ENCODE measurements at regions not wholly inside any gene's neighbourhood (a gene's known extent, or its start where the extent isn't known, plus 50 kb on each side); places are given as distances from the start of the nearest gene placed in this dataset.
"Not testable (repeated sequence)": the region's sequence is repeated elsewhere in the genome, so short reads cannot be mapped to it uniquely, and the experiment has no call there.

DNA sequence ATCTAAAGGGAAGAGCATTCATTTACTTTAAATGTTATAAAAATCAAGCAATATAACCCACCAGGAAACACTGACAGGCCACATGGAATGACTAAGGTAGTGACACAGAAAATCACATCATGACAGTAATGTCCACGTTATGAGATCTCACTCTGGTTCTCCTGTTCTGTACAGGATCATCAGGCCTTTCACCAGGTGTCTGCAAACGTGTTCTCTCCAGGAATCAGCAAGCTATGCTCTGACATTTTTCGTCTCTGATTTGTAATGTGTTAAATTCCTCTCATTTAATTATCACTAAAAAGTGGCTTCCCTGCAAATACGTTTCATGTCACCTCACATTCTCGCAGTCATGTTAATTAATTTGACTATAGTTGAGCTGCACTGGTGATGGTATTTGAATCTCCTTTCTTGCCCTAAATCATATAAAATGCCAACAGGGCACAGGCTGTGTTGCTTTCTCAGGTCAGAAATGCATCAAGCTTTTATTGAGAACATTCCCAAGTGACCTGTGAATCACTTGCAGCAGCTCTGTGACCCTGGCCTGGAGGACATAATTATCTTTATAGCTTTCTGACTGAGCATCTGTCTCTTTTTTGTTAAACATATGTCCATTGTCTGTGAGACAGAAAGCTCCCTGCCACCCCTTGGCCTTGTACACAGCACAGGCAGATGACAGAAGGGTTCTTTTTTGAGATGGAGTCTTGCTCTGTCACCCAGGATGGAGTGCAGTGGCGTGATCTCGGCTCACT is 196.2 kb downstream of the DIRAS2 start:
- no peak for DNase-seq

DNA sequence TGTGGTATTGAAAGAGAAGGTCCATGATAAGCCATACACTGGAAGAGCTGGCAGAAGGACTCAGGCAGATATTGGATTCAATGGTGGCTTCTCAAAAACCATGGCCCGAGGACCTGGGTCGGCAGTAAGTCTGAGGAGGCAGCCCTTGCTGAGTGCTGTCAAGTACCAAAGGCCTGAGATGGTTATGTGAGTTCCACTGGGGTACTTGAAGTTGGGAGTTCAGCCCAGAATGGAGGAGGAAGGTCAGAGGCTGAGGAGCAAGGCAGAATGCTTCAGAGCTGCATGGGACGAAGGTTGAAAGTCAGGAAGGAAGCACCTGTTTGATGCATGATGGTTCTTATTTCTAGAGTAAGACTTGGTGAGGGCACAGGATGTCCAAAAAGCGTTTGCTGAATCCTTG is 194.9 kb downstream of the DIRAS2 start:
- DNase-seq = no peak

- DNase-seq = peak; percentile 76 to 78
Measured at GRCh38 chr9:90449213-90449925, 193.3 kb downstream of the DIRAS2 start.

- DNase-seq = no peak
Measured at GRCh38 chr9:90451804-90452203, 190.8 kb downstream of the DIRAS2 start.

DNA sequence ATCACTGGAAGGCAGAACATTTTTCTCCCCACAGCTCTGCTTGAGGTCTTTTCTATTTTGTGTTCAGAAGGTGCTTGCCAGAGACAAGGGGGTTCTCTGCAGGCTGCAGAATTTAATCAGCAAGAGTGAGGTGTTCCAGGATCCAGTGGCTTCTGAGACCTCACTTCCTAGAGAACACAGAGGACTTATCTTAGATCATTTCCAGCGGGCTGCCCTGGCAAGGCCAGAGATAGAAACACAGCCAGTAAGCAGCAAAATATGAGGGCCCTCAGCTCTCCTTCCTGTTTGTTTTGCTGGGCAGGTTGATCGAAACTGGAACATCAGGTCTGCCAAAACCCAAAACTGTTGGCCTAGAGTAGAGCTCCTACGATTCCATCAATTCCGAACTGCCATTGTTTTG is 187.3 kb downstream of the DIRAS2 start:
- DNase-seq = no peak

DNA sequence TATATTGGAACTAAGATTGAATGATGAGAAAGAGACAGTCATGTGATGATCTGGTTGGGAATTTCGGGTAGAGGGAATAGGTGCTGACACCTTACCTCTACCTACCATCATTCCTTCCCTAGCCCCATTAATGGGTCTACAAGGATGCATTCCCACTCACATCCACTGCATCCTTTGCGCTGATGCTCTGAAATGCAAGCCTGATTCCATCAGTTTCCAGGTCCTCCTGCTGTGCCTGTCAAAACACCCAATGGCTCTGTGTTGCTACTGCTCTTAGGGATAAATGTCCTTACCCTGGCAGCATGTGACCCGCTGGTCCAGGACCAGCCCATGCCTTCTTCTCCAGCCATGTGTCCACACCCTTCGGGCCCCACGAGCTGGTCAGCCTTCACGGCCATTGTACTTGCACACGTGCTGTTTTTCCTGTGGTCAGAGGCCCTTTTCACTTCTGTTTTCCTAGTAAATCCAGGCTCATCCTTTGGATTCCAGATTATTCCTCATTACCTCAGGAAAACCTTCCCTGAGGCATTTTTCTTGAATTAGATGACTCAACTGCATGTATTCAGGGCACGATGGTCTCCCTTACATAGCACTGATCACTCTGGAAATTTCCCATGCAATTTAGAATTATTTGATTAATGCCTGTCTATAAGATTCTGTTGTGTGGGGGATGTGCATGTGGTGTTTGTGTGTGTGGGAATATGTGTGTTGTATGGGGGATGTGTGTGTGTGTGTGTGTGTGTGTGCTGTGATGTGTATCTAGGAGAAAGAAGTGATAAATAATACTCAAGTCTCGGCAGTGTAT is 185.0 kb downstream of the DIRAS2 start:
- no peak for DNase-seq

GRCh38 chr9:90458485-90458884 is 184.1 kb downstream of the DIRAS2 start:
- peak; percentile 51 to 73 for DNase-seq

DNA sequence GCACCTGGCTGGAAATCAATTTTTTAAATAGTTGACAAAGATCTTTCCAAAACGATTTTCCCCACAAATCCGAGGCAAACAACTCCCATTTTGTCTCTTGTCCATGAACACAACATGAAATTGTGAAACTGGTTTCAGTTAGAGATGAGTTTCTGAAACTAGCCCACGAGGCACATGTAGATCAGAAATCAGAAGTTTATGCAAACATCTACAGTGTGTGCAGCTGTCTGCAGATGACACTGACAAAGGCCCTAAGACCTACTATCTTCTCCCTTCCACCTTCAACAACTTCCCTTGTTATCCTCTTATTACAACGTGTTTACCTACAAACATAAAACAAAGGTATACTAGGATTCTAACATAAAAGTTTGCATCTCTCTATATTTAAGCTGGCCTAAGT is 183.3 kb downstream of the DIRAS2 start:
- DNase-seq = no peak

- no peak for DNase-seq
Measured at GRCh38 chr9:90460220-90460619, 182.4 kb downstream of the DIRAS2 start.

GRCh38 chr9:90464978-90465377 is 177.6 kb downstream of the DIRAS2 start:
- DNase-seq = peak; percentile 57 to 59

DNA sequence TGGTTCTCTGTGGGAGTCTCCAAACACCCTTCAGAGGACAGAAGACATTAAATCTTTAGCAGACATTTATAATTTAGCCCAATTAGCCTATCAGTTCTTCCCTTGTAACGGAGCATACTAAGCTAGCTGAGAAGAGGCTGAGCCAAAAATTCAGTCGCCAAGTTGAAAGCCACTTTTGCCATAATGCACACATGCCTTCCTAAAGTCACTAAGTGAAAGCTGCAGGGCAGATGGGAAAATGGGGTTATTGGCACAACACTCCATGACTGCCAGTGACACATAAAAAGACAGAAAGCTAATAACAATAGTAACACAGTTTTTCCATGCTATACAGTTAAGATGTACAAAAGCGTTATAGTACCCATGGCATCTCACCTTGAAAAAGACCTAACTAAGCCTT is 176.2 kb downstream of the DIRAS2 start:
- no peak for DNase-seq

DNA sequence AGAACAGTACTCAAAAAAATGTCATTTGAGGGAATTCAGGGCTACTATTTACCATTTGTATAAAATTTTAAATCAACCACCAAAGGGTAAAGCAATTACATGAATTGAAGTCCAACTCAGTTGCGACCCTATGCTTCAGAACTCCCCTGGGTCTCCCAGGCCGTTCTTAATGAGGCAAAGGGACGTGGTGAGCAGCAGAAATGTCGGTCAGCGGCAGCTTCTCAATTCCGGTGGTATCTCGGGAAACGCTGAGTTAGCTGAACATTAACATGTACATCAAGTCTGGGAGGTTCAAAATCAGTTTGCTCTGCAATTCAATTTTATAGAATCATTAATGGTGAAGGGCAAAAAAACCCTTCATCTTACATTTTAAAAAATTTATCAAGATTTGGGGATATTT is 173.2 kb downstream of the DIRAS2 start:
- no peak for DNase-seq

- DNase-seq = no peak
Measured at GRCh38 chr9:90469865-90470387, 172.7 kb downstream of the DIRAS2 start.

DNA sequence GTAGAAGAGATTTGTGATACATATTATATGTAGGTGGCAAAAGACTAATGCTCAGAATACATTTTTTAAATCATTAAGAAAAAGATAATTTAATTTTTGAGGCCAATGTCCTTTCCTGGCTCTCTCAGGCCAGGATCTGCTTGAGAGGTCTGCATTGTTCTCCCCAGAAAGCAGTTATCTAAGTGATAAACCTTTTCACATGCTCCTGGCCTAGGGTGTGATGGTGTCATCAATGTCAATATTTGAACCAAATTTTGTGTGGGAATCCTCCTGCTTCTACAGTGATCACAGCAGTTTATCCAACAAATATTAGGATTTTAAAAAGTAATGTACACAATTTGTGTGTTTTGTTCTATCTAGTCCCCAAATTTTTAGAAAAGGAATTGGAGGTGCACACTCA is 166.6 kb downstream of the DIRAS2 start:
- DNase-seq = no peak

- no peak for DNase-seq
Measured at GRCh38 chr9:90477535-90477934, 165.1 kb downstream of the DIRAS2 start.

- DNase-seq = no peak
Measured at GRCh38 chr9:90478821-90479220, 163.8 kb downstream of the DIRAS2 start.

GRCh38 chr9:90485028-90485427 is 157.6 kb downstream of the DIRAS2 start:
- DNase-seq = no peak

DNA sequence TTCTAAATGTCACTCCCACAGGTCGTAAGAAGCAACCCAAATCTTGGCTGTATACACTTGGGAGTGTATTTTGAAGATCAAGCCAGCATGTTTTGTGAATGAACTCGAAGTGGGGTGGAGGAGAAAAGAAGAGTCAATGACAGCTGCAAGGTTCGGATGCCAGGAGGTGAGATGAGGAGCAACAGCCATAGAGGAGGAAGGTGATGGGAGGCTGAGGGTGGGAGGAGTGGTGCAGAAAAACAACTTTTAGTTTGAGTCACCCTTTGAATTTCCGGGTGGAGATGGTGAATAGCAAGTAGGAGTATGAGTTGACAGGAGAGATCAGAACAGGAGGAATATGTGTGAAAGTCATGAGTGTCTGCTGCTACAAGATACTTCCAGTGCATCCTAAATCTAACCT is 153.6 kb downstream of the DIRAS2 start:
- DNase-seq = no peak

DNA sequence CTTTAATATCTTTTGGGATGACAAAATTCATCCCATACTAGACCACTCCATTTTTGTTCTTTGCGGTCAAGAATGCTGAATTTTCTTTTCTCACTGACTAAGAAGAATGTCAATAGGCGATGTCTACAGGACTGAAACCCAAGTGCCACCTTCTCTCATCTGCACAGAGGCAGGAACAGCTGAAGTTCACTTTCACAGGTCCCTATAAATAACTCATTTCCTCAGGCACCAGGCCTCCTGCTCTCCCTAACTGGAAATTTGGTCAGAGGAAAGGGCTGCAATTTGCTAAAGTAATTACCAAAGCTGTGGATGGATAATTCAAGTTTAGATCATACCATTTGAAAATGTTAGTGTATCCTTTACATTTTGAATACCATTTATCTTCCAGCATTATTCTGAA is 142.9 kb downstream of the DIRAS2 start:
- no peak for DNase-seq

DNA sequence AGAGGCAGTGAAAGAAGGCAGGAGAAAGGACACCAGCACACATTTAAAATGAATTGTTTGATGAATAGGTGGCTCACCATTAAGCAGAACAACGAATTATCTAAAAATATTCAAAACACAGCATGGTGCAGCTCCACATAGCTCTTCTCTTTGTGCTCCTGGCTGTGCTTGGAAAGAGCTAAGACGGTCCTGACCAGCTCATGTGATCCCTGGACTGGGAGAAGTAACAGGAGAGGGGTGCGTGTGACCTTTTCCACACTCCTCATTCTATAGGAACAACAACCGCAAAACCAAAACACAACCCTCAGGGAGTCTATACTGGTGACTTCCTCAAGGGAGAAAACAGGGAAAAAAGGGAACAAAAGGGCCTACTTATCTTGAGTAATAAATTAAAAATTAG is 140.5 kb downstream of the DIRAS2 start:
- DNase-seq = no peak

- no peak for DNase-seq
Measured at GRCh38 chr9:90504486-90504885, 138.1 kb downstream of the DIRAS2 start.

- DNase-seq = no peak
Measured at GRCh38 chr9:90505695-90506094, 136.9 kb downstream of the DIRAS2 start.

DNA sequence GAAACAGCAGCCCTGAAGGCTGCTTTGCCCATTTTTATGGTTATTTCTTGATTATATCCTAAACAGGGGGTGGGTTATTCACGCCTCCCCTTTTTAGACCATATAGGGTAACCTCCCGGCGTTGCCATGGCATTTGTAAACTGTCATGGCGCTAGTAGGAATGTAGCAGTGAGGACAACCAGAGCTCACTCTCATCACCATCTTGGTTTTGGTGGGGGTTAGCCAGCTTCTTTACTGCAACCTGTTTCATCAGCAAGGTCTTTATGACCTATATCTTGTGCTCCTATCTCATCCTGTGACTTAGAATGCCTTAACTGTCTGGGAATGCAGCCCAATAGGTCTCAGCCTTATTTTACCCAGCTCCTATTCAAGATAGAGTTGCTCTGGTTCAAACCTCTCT is 136.2 kb downstream of the DIRAS2 start:
- DNase-seq = not testable (repeated sequence)

GRCh38 chr9:90507621-90508020 is 135.0 kb downstream of the DIRAS2 start:
- DNase-seq = no peak

Data from SHP77 (cell line).